Heart left ventricle (tissue), 16 donors: ENCODE measurements at regions not wholly inside any gene's neighbourhood (a gene's known extent, or its start where the extent isn't known, plus 50 kb on each side); places are given as distances from the start of the nearest gene placed in this dataset.

Source experiments
- ATAC-seq, 4 donors: fragments of 200-7000 bp; cut with Tn5 transposase; one replicate each; pipeline ENCODE4 v1.9.1; 2020 to 2022; ENCODE audit warnings: moderate library complexity in 4 of 4, mild to moderate bottlenecking in 3 of 4, moderate number of reproducible peaks in 1 of 4
- DNase-seq, 5 donors: peaks; one replicate each; pipeline ENCODE4 v3.0.0-alpha.2; 2020
- H3K27ac ChIP-seq, 12 donors: fragments of 200-600 bp; sonication (generic) in 4 of 12; one replicate each; pipeline versions ENCODE4 v1.5.0 to v1.8.0; 2016 to 2022; ENCODE audit warnings: mild to moderate bottlenecking in 2 of 12
- H3K27me3 ChIP-seq, 9 donors: fragments of 200-600 bp; sonication (generic) in 2 of 9; one replicate each; pipeline versions ENCODE4 v1.5.1 to v1.8.0; 2016 to 2022; ENCODE audit warnings: mild to moderate bottlenecking in 3 of 9
- H3K36me3 ChIP-seq, 9 donors: fragments of 200-600 bp; sonication (generic) in 2 of 9; one replicate each; pipeline versions ENCODE4 v1.5.0 to v1.8.0; 2018 to 2022; ENCODE audit warnings: mild to moderate bottlenecking in 2 of 9
- H3K4me1 ChIP-seq, 12 donors: fragments of 200-600 bp; sonication (generic) in 4 of 12; one replicate each; pipeline versions ENCODE4 v1.5.0 to v1.8.0; 2016 to 2022; ENCODE audit warnings: mild to moderate bottlenecking in 3 of 12
- H3K4me3 ChIP-seq, 12 donors: fragments of 200-600 bp; sonication (generic) in 4 of 12; one replicate each; pipeline versions ENCODE4 v1.5.0 to v1.8.0; 2017 to 2022; ENCODE audit warnings: mild to moderate bottlenecking in 9 of 12, moderate library complexity in 4 of 12
- H3K9me3 ChIP-seq, 12 donors: fragments of 200-600 bp; sonication (generic) in 4 of 12; one replicate each; pipeline versions ENCODE4 v1.5.0 to v1.8.0; 2016 to 2022; ENCODE audit warnings: mild to moderate bottlenecking in 1 of 12
- POLR2A ChIP-seq, 2 donors: fragments of 450-650 bp; IDR thresholded peaks; one replicate each; pipeline ENCODE4 v1.6.1; 2017; ENCODE audit warnings: antibody characterized with exemption in 2 of 2, mild to moderate bottlenecking in 2 of 2, moderate library complexity in 2 of 2
- WGBS, 4 donors: extraction: QIAGEN DNeasy Blood & Tissue Kit in 2 of 4; methylation state at CpG; one replicate each; pipeline versions ENCODE4 v1.1.5 to v1.1.7; 2013 to 2018; 5-methylcytosine and 5-hydroxymethylcytosine counted together
- intact Hi-C, 10 donors: fragments of 100-400 bp; cut with DNase I; formaldehyde crosslinking; loops; one replicate each; pipeline versions ENCODE4 v1.11.1 to v1.14.2; 2022
- TF ChIP-seq, protein P1 (sequence below), 12 donors: fragments of 200-600 bp; sonication (generic) in 4 of 12; IDR thresholded peaks; one replicate each; pipeline versions ENCODE4 v1.5.0 to v1.8.0; 2018 to 2022; ENCODE audit warnings: antibody characterized with exemption in 12 of 12, mild to moderate bottlenecking in 5 of 12
- donor health status: ischemic (EF 13 %, LVEDD 7.1; RV severe dilation, severe dysfunction).
- donor health status: healthy with polysubstance abuse.
- donor health status: DM: no; HTN: yes; CAD: no.
- donor health status: DM: no; HTN: no; CAD: no.
- donor health status: ischemic (EF 25% LVEDD 6.9; RV normal size, moderate dysfunction).
- donor health status: ischemic (EF 25% LVEDD 5.7; RV mildly dilated, moderate dysfunction).
- donor health status: healthy.
- donor health status: DM: yes; HTN: yes; CAD: no.
- donor health status: ischemic (EF 35%, LVEDD 5.7; RV mildly dilated, moderate dysfunction).
- donor health status: nonischemic (EF 11% LVEDD 7.7; RV severe dilation, severe dysfunction).
- donor health status: DM: yes; HTN: yes; CAD: no.
- donor health status: PGD.
- donor health status: ischemic (EF 29% LVEDD 5.4; RV normal size, mild dysfunction).
- donor health status: nonischemic (EF 23%, LVEDD 6.1; RV moderate dilation, normal function).

DNA sequence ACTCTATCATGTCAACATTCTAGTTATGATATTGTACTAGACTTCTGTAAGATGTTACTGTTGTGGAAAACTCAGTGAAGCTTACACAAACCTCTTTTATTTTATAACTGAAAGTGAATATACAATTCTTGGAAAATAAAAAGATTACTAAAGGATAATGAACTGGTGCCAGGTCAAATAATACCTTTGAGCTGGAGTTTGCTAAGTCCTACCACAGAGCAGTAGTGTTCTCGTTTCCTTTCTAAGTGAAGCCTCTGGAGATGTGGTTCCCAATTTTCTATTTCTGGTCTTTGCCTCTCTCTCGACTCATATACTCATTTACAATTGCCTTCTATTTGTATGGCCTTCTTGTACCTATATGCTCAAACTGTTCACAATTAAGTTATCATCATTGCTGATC lies 942.9 kb downstream of the SQOR start:
- ATAC-seq (no peak), DNase-seq (no peak)
- Histone ChIP-seq H3K27ac (no peak overlapping the region), H3K27me3 (no peaks in the 10 kb centered on the region), H3K9me3 (no peaks in the 10 kb centered on the region), H3K4me1 (no peaks in the 10 kb centered on the region), H3K36me3 (no peaks in the 10 kb centered on the region), H3K4me3 (no peak overlapping the region)
- intact Hi-C loops = no loop called here
- no peak for TF ChIP-seq POLR2A (IDR thresholded peaks at IDR 0.05)
- TF ChIP-seq, protein P1, sequence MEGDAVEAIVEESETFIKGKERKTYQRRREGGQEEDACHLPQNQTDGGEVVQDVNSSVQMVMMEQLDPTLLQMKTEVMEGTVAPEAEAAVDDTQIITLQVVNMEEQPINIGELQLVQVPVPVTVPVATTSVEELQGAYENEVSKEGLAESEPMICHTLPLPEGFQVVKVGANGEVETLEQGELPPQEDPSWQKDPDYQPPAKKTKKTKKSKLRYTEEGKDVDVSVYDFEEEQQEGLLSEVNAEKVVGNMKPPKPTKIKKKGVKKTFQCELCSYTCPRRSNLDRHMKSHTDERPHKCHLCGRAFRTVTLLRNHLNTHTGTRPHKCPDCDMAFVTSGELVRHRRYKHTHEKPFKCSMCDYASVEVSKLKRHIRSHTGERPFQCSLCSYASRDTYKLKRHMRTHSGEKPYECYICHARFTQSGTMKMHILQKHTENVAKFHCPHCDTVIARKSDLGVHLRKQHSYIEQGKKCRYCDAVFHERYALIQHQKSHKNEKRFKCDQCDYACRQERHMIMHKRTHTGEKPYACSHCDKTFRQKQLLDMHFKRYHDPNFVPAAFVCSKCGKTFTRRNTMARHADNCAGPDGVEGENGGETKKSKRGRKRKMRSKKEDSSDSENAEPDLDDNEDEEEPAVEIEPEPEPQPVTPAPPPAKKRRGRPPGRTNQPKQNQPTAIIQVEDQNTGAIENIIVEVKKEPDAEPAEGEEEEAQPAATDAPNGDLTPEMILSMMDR (IDR thresholded peaks at IDR 0.05) = no peak
- WGBS, 4 donors = 27 to 80% (median 51%) methylated on average over 2 of the region's 2 CpGs

DNA sequence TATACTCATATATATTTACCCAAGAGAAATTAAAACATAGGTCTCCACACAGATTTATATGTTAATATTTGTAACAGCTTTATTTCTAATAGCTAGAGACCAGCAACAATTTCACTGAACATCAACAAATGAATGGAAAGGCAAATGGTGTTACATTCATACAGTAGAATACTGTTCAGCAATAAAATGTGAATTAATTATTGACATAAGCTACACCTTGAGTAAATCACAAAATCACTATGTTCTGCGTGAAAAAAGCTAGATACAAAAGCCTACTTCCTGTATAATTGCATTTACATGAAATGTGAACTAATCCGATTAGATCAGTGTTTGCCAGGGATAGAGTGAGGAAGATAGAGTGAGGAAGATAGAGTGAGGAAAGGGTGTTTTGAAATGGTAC lies 945.7 kb downstream of the SQOR start:
- ATAC-seq = no peak
- Histone ChIP-seq H3K36me3 (no peaks in the 10 kb centered on the region), H3K4me3 (no peak overlapping the region), H3K4me1 (no peaks in the 10 kb centered on the region), H3K27ac (no peak overlapping the region), H3K27me3 (no peaks in the 10 kb centered on the region), H3K9me3 (peaks cover 0 to 4% (median 0%) of the 10 kb centered on the region in 12 donors)
- 44 to 86% (median 62%) methylated on average over 2 of the region's 2 CpGs for WGBS, 4 donors
- intact Hi-C loops = no loop called here
- TF ChIP-seq, protein P1 (IDR thresholded peaks at IDR 0.05) = no peak
- no peak for TF ChIP-seq POLR2A (IDR thresholded peaks at IDR 0.05)
- no peak for DNase-seq

DNA sequence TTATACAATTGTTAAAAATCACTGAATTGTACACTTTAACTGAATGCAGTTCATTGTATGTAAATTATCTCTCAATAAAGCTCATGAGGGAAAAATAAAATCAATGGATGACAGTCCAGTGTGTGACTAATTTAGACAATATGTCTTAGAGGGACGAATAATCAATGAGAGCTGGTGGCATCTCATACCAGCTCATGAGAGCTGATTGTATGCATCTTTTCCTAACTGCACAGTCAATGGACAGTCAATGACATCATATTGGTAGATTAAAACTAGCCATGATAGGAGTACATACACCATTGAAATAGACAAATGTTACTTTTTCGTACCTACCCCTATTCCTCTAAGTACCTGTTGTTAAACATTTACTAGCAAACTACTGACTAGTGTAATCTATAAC lies 946.1 kb downstream of the SQOR start:
- Histone ChIP-seq H3K4me1 (no peaks in the 10 kb centered on the region), H3K36me3 (no peaks in the 10 kb centered on the region), H3K9me3 (peaks cover 0 to 4% (median 0%) of the 10 kb centered on the region in 12 donors), H3K27ac (no peak overlapping the region), H3K27me3 (no peaks in the 10 kb centered on the region), H3K4me3 (no peak overlapping the region)
- TF ChIP-seq POLR2A (IDR thresholded peaks at IDR 0.05) = no peak
- TF ChIP-seq, protein P1 (IDR thresholded peaks at IDR 0.05) = no peak
- WGBS, 4 donors = 39 to 83% (median 80%) methylated on average over 2 of the region's 2 CpGs
- no peak for ATAC-seq
- intact Hi-C loops = no loop called here
- no peak for DNase-seq

DNA sequence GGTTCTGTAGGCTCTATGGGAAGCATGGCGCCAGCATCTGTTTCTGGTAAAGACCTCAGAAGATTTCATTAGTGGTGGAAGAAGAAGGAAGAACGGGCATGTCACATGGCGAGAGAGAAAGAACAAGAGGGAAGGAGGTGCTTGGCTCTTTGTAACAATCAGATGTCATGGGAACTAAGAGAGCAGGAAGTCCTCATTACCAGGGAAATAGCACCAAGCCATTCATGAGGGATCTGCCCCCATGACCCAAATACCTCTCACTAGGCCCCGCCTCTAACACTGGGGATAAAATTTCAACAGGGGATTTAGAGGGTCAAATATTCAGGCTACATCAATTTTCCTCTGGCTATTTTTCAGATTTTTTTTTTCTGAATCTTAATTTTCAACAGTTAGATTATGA lies 954.3 kb downstream of the SQOR start:
- Histone ChIP-seq H3K27me3 (no peaks in the 10 kb centered on the region), H3K4me3 (no peak overlapping the region), H3K36me3 (no peaks in the 10 kb centered on the region), H3K4me1 (no peaks in the 10 kb centered on the region), H3K9me3 (peaks cover 0 to 8% (median 0%) of the 10 kb centered on the region in 12 donors), H3K27ac (no peak overlapping the region)
- TF ChIP-seq POLR2A (IDR thresholded peaks at IDR 0.05) = no peak
- TF ChIP-seq, protein P1 (IDR thresholded peaks at IDR 0.05) = no peak
- intact Hi-C loops = no loop called here
- DNase-seq (no peak), ATAC-seq (no peak)
- WGBS, 4 donors = 59 to 77% (median 74%) methylated on average over 4 of the region's 4 CpGs
